Muscle of leg (tissue), 3 donors: ENCODE measurements at regions not wholly inside any gene's neighbourhood (a gene's known extent, or its start where the extent isn't known, plus 50 kb on each side); places are given as distances from the start of the nearest gene placed in this dataset.

Source experiments
- DNase-seq: peaks from one replicate; pipeline ENCODE4 v3.0.0; 2013
- H3K27ac ChIP-seq: one replicate; pipeline ENCODE4 v1.5.1; 2013; ENCODE audit warnings: mild to moderate bottlenecking, low read length, control low read depth
- H3K27me3 ChIP-seq: one replicate; pipeline ENCODE4 v1.6.1; 2013; ENCODE audit warnings: low read length; ENCODE audit not compliant: control insufficient read depth, insufficient read depth
- H3K36me3 ChIP-seq: one replicate; pipeline ENCODE4 v1.6.1; 2013; ENCODE audit warnings: low read length; ENCODE audit not compliant: control insufficient read depth, insufficient read depth
- H3K4me1 ChIP-seq: one replicate; pipeline ENCODE4 v1.6.1; 2013; ENCODE audit warnings: low read length; ENCODE audit not compliant: control insufficient read depth, insufficient read depth
- H3K4me3 ChIP-seq: one replicate; pipeline ENCODE4 v1.5.1; 2013; ENCODE audit warnings: low read length, control low read depth
- H3K9me3 ChIP-seq: replicated peaks from 2 replicates; pipeline ENCODE4 v1.6.1; 2013; ENCODE audit warnings: low read depth, low read length; ENCODE audit not compliant: control insufficient read depth
- WGBS: methylation state at CpG from one replicate; pipeline ENCODE4 v1.1.5; 2013; ENCODE audit warnings: missing lambda C conversion rate; ENCODE audit not compliant: insufficient coverage; 5-methylcytosine and 5-hydroxymethylcytosine counted together

DNA sequence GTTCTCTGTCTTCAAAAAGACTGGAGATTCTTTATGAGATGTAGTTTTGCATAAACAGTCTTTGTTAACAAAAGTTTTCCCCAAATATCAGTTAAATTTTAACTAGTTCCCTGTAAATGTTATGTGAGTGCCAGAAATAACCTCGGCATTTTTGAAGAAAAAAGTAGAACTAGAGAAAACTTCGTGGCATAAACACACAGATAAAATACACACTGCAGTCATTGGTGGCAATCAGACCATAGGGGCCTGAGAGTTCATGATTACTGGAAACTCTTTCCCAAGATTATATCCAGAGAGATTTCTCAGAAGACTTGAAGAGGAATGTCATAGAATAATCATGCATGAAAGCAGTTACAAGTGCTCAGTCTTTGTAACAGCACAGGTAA, 190.0 kb downstream of the MZT1 start:
- H3K27ac ChIP-seq = no peak overlapping the region
- H3K4me3 ChIP-seq = no peak overlapping the region
- WGBS = no CpG with 5 or more reads among the region's 2 CpGs
- H3K36me3 ChIP-seq = no peaks in the 10 kb centered on the region
- H3K4me1 ChIP-seq = no peaks in the 10 kb centered on the region
- DNase-seq = peak; percentile 32
- no peaks in the 10 kb centered on the region for H3K27me3 ChIP-seq
- no peaks in the 10 kb centered on the region for H3K9me3 ChIP-seq

- DNase-seq = peak; percentile 50
Measured at GRCh38 chr13:72536714-72537394, 190.6 kb downstream of the MZT1 start.

GRCh38 chr13:72534951-72535640, 192.3 kb downstream of the MZT1 start:
- Histone ChIP-seq H3K4me3 (no peak overlapping the region), H3K4me1 (no peaks in the 10 kb centered on the region), H3K36me3 (no peaks in the 10 kb centered on the region), H3K9me3 (no peaks in the 10 kb centered on the region), H3K27me3 (no peaks in the 10 kb centered on the region), H3K27ac (no peak overlapping the region)
- WGBS = 33% methylated on average over 1 of the region's 2 CpGs
- no peak for DNase-seq

More at GRCh38 chr13:72536714-72537394, 190.6 kb downstream of the MZT1 start:
- no peaks in the 10 kb centered on the region for H3K9me3 ChIP-seq
- 60% methylated on average over 7 of the region's 11 CpGs for WGBS
- no peaks in the 10 kb centered on the region for H3K27me3 ChIP-seq
- H3K4me1 ChIP-seq = no peaks in the 10 kb centered on the region
- H3K36me3 ChIP-seq = no peaks in the 10 kb centered on the region
- H3K4me3 ChIP-seq = no peak overlapping the region
- no peak overlapping the region for H3K27ac ChIP-seq

DNA sequence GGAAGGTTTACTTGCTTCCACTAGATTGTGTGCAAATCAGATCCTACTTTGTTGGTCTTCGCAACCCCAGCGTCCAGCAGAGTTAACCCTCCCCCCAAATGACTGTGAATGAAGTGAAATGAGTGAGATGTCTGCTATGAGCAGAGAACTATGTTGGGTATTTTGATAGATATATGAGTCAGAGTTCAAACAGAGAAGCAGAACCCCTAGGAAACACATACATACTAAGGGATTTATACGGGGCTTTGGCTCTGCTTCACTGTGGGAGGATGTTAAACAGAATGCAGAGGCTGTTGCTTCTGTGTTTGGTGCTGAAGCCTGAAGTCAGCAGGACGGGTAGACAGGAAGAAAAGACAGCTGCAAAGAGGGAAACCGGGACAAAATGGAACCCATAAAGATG, 197.0 kb downstream of the MZT1 start:
- Histone ChIP-seq H3K36me3 (no peaks in the 10 kb centered on the region), H3K4me3 (no peak overlapping the region), H3K27me3 (no peaks in the 10 kb centered on the region), H3K4me1 (no peaks in the 10 kb centered on the region), H3K9me3 (no peaks in the 10 kb centered on the region), H3K27ac (no peak overlapping the region)
- DNase-seq = no peak
- 69% methylated on average over 2 of the region's 5 CpGs for WGBS

DNA sequence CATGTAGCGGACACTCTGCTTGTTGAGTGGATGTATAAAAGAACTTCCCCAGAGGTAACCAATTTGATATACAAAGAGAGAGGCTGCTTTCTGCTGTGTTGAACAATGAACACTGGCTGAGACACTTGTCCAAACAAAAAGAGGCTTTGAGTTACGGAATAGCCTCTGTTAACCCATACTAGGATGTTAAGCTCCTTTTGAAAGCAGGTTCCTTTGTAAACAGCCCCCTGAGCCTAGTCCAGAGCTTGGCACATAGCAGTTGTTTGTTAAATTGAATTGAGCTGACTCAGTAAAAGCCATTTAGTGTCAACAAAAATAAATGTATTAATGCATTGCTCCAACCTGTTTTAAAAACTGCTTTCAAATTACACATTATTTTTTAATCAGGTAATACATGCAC, 200.1 kb downstream of the MZT1 start:
- Histone ChIP-seq H3K36me3 (no peaks in the 10 kb centered on the region), H3K4me1 (no peaks in the 10 kb centered on the region), H3K9me3 (no peaks in the 10 kb centered on the region), H3K27ac (no peak overlapping the region), H3K4me3 (no peak overlapping the region), H3K27me3 (no peaks in the 10 kb centered on the region)
- WGBS = 100% methylated on average over 1 of the region's 2 CpGs
- DNase-seq = no peak

- Histone ChIP-seq H3K27ac (no peak overlapping the region), H3K4me1 (no peaks in the 10 kb centered on the region), H3K27me3 (no peaks in the 10 kb centered on the region), H3K36me3 (no peaks in the 10 kb centered on the region), H3K9me3 (no peaks in the 10 kb centered on the region), H3K4me3 (no peak overlapping the region)
- DNase-seq = no peak
- no CpG with 5 or more reads among the region's 2 CpGs for WGBS
Measured at GRCh38 chr13:72523593-72523992, 203.8 kb downstream of the MZT1 start.

DNA sequence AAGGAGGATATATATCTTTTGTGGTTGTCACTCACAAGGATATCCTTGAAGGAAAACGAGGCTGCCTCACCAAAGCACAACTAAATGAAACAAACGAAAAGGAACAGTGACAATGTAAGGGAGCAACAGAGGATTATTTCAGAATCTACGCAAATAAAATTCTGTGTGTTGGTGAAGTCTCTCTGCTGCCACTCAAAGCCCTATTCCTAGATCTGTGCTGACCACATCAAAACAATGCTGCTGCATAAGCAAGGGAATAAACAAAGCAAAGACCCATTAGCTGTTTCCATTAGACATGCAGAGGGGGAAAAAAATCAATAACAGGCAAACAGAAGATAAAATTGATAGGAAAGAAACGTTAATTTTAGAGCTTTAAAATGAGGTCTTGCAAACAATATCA, 204.4 kb downstream of the MZT1 start:
- no peaks in the 10 kb centered on the region for H3K27me3 ChIP-seq
- H3K27ac ChIP-seq = no peak overlapping the region
- no peaks in the 10 kb centered on the region for H3K36me3 ChIP-seq
- no CpG with 5 or more reads among the region's 4 CpGs for WGBS
- H3K9me3 ChIP-seq = no peaks in the 10 kb centered on the region
- DNase-seq = no peak
- H3K4me3 ChIP-seq = no peak overlapping the region
- no peaks in the 10 kb centered on the region for H3K4me1 ChIP-seq

DNA sequence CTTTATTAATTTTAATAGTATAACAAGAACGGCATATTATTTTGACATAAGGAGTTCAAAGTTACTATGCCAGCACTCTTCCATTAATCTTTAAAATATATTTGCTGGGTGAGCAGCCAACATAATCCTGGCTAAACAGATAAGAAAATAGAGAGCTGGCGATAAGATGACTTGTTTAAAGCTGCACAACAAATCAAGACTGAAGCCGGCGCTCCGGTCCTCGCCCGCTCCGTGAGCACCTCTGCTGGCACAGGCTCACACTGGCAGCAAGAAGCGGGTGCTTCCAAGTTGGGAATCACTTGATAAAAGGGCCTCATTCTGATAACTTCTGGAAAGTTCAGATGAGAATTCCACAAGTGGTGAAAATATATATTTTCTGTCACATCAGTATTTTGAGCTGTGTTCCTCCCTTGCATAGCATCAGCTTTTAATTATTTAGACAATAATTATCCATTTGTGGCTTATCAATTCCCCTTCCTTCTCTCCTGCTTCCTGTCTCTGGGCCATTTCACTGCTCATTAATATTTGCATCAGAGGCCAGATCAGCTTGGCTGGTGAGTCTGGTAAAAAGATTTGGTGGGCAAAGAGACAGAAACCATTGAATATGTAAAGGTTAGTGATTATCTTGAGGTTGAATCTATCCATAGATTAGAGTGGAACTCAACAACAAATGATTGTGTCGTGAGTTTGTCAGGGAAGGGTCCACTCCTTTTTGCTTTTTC, 205.3 kb downstream of the MZT1 start:
- H3K9me3 ChIP-seq = no peaks in the 10 kb centered on the region
- no peak overlapping the region for H3K27ac ChIP-seq
- no peaks in the 10 kb centered on the region for H3K27me3 ChIP-seq
- WGBS = 87% methylated on average over 3 of the region's 10 CpGs
- H3K4me3 ChIP-seq = no peak overlapping the region
- H3K36me3 ChIP-seq = no peaks in the 10 kb centered on the region
- no peak for DNase-seq
- no peaks in the 10 kb centered on the region for H3K4me1 ChIP-seq

DNA sequence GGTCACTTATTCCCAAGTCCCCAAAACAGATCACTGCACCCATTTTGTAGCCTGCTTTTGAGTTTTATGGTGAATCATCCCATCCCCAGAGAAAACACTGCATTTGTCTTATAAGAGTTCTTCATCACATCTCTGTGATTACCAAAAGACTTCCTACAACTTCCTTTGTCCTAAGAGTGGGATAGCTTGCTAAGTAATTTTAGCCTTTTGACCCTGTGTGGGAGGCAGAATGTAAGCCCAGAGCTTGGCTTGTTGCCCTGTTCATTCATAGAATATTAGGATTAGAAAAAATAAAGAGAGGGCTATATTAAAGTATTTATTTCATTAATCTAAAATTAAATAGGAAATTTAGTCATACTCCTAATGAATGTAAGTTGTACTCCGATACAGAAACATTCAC, 213.3 kb downstream of the MZT1 start:
- H3K4me3 ChIP-seq = no peak overlapping the region
- no peak overlapping the region for H3K27ac ChIP-seq

GRCh38 chr13:72508392-72508791, 219.0 kb downstream of the MZT1 start:
- Histone ChIP-seq H3K27me3 (no peaks in the 10 kb centered on the region), H3K4me3 (no peak overlapping the region), H3K9me3 (no peaks in the 10 kb centered on the region), H3K4me1 (no peaks in the 10 kb centered on the region), H3K27ac (no peak overlapping the region), H3K36me3 (no peaks in the 10 kb centered on the region)
- 60% methylated on average over 5 of the region's 7 CpGs for WGBS
- DNase-seq = no peak

More for the DNA sequence above, 213.3 kb downstream of the MZT1 start:
- H3K9me3 ChIP-seq = no peaks in the 10 kb centered on the region
- no peaks in the 10 kb centered on the region for H3K4me1 ChIP-seq
- no peaks in the 10 kb centered on the region for H3K36me3 ChIP-seq
- WGBS = no CpG with 5 or more reads among the region's 1 CpG
- H3K27me3 ChIP-seq = no peaks in the 10 kb centered on the region
- peak; percentile 40 for DNase-seq
